PC-9 (cell line): ENCODE measurements at regions not wholly inside any gene's neighbourhood (a gene's known extent, or its start where the extent isn't known, plus 50 kb on each side); places are given as distances from the start of the nearest gene placed in this dataset.

Experiments
- BruUV-seq: library from RNA; stranded (reverse); fragments of 400-500 nt; replicated peaks from 2 replicates; lab custom pipeline; 2021; lab: Mats Ljungman, UMichigan
- CTCF ChIA-PET: fragments of 300-600 bp; sonication (Branson Sonifier 250); formaldehyde crosslinking; loops from one replicate; lab custom pipeline; 2022; ENCODE audit warnings: antibody characterized with exemption; lab: Charles Lee
- POLR2A ChIA-PET: fragments of 300-600 bp; sonication (Branson Sonifier 250); formaldehyde crosslinking; loops from one replicate; lab custom pipeline; 2022; ENCODE audit warnings: antibody characterized with exemption; ENCODE audit not compliant: unreplicated experiment; lab: Charles Lee
- DNase-seq, 2 experiments: peaks; one replicate each; pipeline versions ENCODE4 v3.0.0 to v3.0.0-alpha.2; 2015 to 2022; ENCODE audit warnings: mixed read lengths in 1 of 2
- H2AFZ ChIP-seq: fragments of 200-600 bp; sonication (generic); 2 replicates; pipeline ENCODE4 v1.8.1; 2017; ENCODE audit warnings: antibody characterized with exemption
- H3F3A ChIP-seq: fragments of 200-600 bp; sonication (generic); 2 replicates; pipeline ENCODE4 v1.8.1; 2017; ENCODE audit warnings: antibody characterized with exemption, mild to moderate bottlenecking, low read depth; ENCODE audit not compliant: insufficient read depth
- H3K27ac ChIP-seq: fragments of 200-600 bp; sonication (generic); 2 replicates; pipeline ENCODE4 v1.6.1; 2016; ENCODE audit warnings: mixed run types
- H3K27me3 ChIP-seq: fragments of 200-600 bp; sonication (generic); 2 replicates; pipeline ENCODE4 v1.6.1; 2016; ENCODE audit warnings: low read depth, mixed run types; ENCODE audit not compliant: insufficient read depth
- H3K36me3 ChIP-seq: fragments of 200-600 bp; sonication (generic); 2 replicates; pipeline ENCODE4 v1.6.1; 2016; ENCODE audit warnings: low read depth, mixed run types
- H3K4me1 ChIP-seq: fragments of 200-600 bp; sonication (generic); replicated peaks from 2 replicates; pipeline ENCODE4 v1.6.1; 2016; ENCODE audit warnings: mixed run types; ENCODE audit not compliant: insufficient read depth
- H3K4me2 ChIP-seq: fragments of 200-600 bp; sonication (generic); 2 replicates; pipeline ENCODE4 v1.6.1; 2017; ENCODE audit warnings: mixed run types
- H3K4me3 ChIP-seq: fragments of 200-600 bp; sonication (generic); 2 replicates; pipeline ENCODE4 v1.6.1; 2016; ENCODE audit warnings: mixed run types
- H3K79me2 ChIP-seq: fragments of 200-600 bp; sonication (generic); 2 replicates; pipeline ENCODE4 v1.6.1; 2017; ENCODE audit warnings: low read depth, mixed run types
- H3K9me2 ChIP-seq: fragments of 200-600 bp; sonication (generic); 2 replicates; pipeline ENCODE4 v1.8.1; 2017; ENCODE audit warnings: mild to moderate bottlenecking; ENCODE audit not compliant: insufficient read depth
- H3K9me3 ChIP-seq: fragments of 200-600 bp; sonication (generic); 2 replicates; pipeline ENCODE4 v1.8.1; 2016; ENCODE audit warnings: low read depth; ENCODE audit not compliant: insufficient read depth
- H4K20me1 ChIP-seq: fragments of 200-600 bp; sonication (generic); 2 replicates; pipeline ENCODE4 v1.8.1; 2017; ENCODE audit not compliant: insufficient read depth
- CTCF ChIP-seq: fragments of 200-600 bp; sonication (generic); conservative IDR thresholded peaks from 2 replicates; pipeline ENCODE4 v1.6.1; 2017; ENCODE audit warnings: mixed run types, antibody characterized with exemption, mild to moderate bottlenecking, moderate library complexity
- EZH2 ChIP-seq: fragments of 200-600 bp; sonication (generic); IDR thresholded peaks from 2 replicates; pipeline ENCODE4 v1.8.0; 2017; ENCODE audit warnings: antibody characterized with exemption, low read depth
- intact Hi-C: fragments of 100-400 bp; cut with micrococcal nuclease; formaldehyde crosslinking; loops from one replicate; pipeline ENCODE4 v1.10.0; 2022; ENCODE audit not compliant: unreplicated experiment

GRCh38 chr18:55123361-55123760 is 164.1 kb upstream of the CCDC68 start:
- H3K9me3 ChIP-seq: no peaks in the 10 kb centered on the region
- no peaks in the 10 kb centered on the region for H3K79me2 ChIP-seq
- no peak for DNase-seq
- intact Hi-C loops: no loop called here
- H4K20me1 ChIP-seq: no peaks in the 10 kb centered on the region
- ChIA-PET CTCF (no interaction called here), POLR2A (no interaction called here)
- H2AFZ ChIP-seq: no peak overlapping the region
- BruUV-seq: no TSS peak
- no peak overlapping the region for H3K27ac ChIP-seq
- H3K4me3 ChIP-seq: no peak overlapping the region
- no peaks in the 10 kb centered on the region for H3K4me1 ChIP-seq
- no peaks in the 10 kb centered on the region for H3K9me2 ChIP-seq
- TF ChIP-seq EZH2 (no peak), CTCF (no peak)
- no peaks in the 10 kb centered on the region for H3K36me3 ChIP-seq
- no peaks in the 10 kb centered on the region for H3F3A ChIP-seq
- no peaks in the 10 kb centered on the region for H3K27me3 ChIP-seq
- H3K4me2 ChIP-seq: no peak overlapping the region

DNA sequence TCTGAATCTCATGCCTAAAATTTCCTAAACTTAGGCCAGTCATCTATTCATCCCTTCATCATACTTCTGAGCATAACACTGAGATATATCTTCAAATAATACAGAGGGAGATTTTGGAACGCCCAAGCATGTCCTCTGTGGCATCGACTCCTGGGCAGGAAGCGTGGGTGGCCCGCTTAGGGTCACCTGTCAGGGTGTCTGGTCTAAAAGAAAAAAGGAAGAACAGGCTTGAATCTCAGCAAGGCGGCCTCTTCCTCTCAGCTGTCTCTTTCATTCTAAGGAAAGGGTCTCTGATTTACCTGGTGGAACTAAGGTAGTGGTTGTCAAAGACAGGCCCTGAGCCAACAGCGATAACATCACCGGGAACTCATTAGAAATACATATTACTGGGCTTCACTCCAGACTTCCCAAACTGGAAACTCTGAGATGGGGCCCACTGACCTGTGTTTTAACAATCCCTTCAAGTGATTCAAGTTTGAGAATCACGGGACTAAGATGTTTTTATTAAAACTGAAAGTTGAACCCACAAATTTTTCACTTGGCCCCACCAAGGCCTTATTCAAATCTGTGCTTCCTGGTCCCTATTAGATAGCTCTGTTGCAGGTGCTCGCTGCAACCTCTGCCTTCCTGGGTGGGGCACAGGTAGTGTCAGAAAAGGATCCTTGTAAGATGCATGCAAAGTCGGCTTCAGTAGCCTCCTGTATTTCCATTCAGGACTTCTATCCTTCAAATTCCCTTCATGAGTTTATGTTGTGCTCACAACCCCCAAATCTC is 162.3 kb upstream of the CCDC68 start:
- Histone ChIP-seq H3K27ac (no peak overlapping the region), H2AFZ (no peak overlapping the region), H3K27me3 (no peaks in the 10 kb centered on the region), H3K4me2 (no peak overlapping the region), H3K9me2 (no peaks in the 10 kb centered on the region), H3F3A (no peaks in the 10 kb centered on the region), H4K20me1 (no peaks in the 10 kb centered on the region), H3K4me3 (no peak overlapping the region), H3K36me3 (no peaks in the 10 kb centered on the region), H3K9me3 (no peaks in the 10 kb centered on the region), H3K4me1 (no peaks in the 10 kb centered on the region), H3K79me2 (no peaks in the 10 kb centered on the region)
- DNase-seq: no peak
- intact Hi-C loops: no loop called here
- no TSS peak for BruUV-seq
- ChIA-PET POLR2A (no interaction called here), CTCF (no interaction called here)
- TF ChIP-seq CTCF: no peak
- TF ChIP-seq EZH2: no peak

GRCh38 chr18:55120896-55121295 is 161.6 kb upstream of the CCDC68 start:
- Histone ChIP-seq H3K36me3 (no peaks in the 10 kb centered on the region), H3K4me1 (no peaks in the 10 kb centered on the region), H3K4me3 (no peak overlapping the region), H4K20me1 (no peaks in the 10 kb centered on the region), H3K9me3 (no peaks in the 10 kb centered on the region; the same call in 1 of the 2 replicates), H3K27ac (no peak overlapping the region), H3K9me2 (no peaks in the 10 kb centered on the region), H3K79me2 (no peaks in the 10 kb centered on the region), H3F3A (no peaks in the 10 kb centered on the region), H3K27me3 (no peaks in the 10 kb centered on the region), H2AFZ (no peak overlapping the region), H3K4me2 (no peak overlapping the region)
- CTCF ChIA-PET: no interaction called here
- BruUV-seq: no TSS peak
- POLR2A ChIA-PET: no interaction called here
- intact Hi-C loops: no loop called here
- DNase-seq: no peak
- no peak for TF ChIP-seq CTCF
- TF ChIP-seq EZH2: no peak
